Esophagus muscularis mucosa (tissue), 4 donors: ENCODE measurements at regions not wholly inside any gene's neighbourhood (a gene's known extent, or its start where the extent isn't known, plus 50 kb on each side); places are given as distances from the start of the nearest gene placed in this dataset.

Source experiments
- DNase-seq: peaks from one replicate; pipeline ENCODE4 v3.0.0-alpha.2; 2017; ENCODE audit errors: extremely low spot score
- H3K27ac ChIP-seq, 4 donors: fragments of 200-600 bp; sonication (generic); replicated peaks in 1 of 4; 1 replicate in 3 of 4; 2 replicates in 1 of 4; pipeline ENCODE4 v1.5.1; 2016 to 2019; ENCODE audit warnings: mild to moderate bottlenecking in 1 of 4
- H3K27me3 ChIP-seq, 4 donors: fragments of 200-600 bp; sonication (generic); one replicate each; pipeline versions ENCODE4 v1.5.1 to v1.6.0; 2016 to 2019
- H3K36me3 ChIP-seq, 4 donors: fragments of 200-600 bp; sonication (generic); one replicate each; pipeline ENCODE4 v1.5.1; 2016 to 2019
- H3K4me1 ChIP-seq, 4 donors: fragments of 200-600 bp; sonication (generic); one replicate each; pipeline ENCODE4 v1.5.1; 2016 to 2019
- H3K4me3 ChIP-seq, 4 donors: fragments of 200-600 bp; sonication (generic); 1 replicate in 2 of 4; 2 replicates in 2 of 4; pipeline ENCODE4 v1.5.1; 2016 to 2019; ENCODE audit warnings: mild to moderate bottlenecking in 4 of 4, moderate library complexity in 1 of 4
- H3K9me3 ChIP-seq, 4 donors: fragments of 200-600 bp; sonication (generic); 1 replicate in 3 of 4; 2 replicates in 1 of 4; pipeline ENCODE4 v1.5.1; 2016 to 2019
- EP300 ChIP-seq: sonication (generic); formaldehyde crosslinking; IDR thresholded peaks from one replicate; pipeline ENCODE4 v1.6.1; 2017; ENCODE audit warnings: antibody characterized with exemption
- POLR2A ChIP-seq: fragments of 450-650 bp; IDR thresholded peaks from one replicate; pipeline ENCODE4 v1.6.1; 2017; ENCODE audit warnings: antibody characterized with exemption, moderate library complexity, mild to moderate bottlenecking, low read depth
- POLR2AphosphoS5 ChIP-seq, 2 donors: sonication (generic); formaldehyde crosslinking; IDR thresholded peaks; one replicate each; pipeline ENCODE4 v1.6.1; 2017; ENCODE audit warnings: antibody characterized with exemption in 2 of 2
- WGBS: methylation state at CpG from one replicate; pipeline ENCODE4 v1.1.5; 2018; 5-methylcytosine and 5-hydroxymethylcytosine counted together
- intact Hi-C: fragments of 100-400 bp; cut with DNase I; formaldehyde crosslinking; loops from one replicate; pipeline ENCODE4 v1.15.1; 2023
- TF ChIP-seq, protein P1 (sequence below), 3 experiments: fragments of 200-600 bp in 2 of 3; fragments of 450-650 bp in 1 of 3; sonication (generic) in 2 of 3; IDR thresholded peaks; one replicate each; pipeline ENCODE4 v1.5.1; 2017 to 2019; ENCODE audit warnings: antibody characterized with exemption in 3 of 3, mild to moderate bottlenecking in 2 of 3, moderate library complexity in 1 of 3

DNA sequence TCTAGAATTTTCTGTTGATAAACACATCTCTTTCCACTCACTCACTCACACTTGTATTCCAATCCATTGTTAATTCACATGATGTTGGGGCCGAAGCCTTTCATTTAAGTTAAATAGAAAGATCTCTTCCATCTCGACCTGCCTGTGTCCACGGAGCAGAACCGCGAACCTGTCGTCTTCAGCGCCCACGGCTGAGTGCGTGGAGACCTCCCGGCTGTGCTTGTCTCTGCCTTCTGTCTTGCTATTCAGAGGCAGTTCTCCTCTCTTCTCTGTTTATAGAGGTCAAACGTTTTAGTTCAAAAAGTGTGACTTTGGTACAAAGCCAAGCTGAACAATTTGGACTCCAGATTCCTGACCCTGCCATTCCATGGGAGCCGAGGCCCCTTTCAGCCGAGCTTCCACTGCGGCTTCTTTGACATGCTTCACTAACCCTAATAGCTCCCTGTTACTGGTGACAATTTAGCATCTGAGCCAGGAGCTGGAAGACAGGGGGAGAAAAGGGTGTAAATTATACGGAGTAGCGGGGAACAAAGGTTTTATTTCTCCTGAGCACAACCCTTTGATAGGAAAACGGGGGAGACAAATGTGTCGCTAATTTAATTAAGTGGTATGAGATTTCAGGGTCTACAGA is 314.4 kb upstream of the IRX4 start:
- no peak for TF ChIP-seq EP300
- TF ChIP-seq POLR2A, result no peak
- TF ChIP-seq POLR2AphosphoS5 (IDR thresholded peaks at IDR 0.05), result no peak
- TF ChIP-seq, protein P1, sequence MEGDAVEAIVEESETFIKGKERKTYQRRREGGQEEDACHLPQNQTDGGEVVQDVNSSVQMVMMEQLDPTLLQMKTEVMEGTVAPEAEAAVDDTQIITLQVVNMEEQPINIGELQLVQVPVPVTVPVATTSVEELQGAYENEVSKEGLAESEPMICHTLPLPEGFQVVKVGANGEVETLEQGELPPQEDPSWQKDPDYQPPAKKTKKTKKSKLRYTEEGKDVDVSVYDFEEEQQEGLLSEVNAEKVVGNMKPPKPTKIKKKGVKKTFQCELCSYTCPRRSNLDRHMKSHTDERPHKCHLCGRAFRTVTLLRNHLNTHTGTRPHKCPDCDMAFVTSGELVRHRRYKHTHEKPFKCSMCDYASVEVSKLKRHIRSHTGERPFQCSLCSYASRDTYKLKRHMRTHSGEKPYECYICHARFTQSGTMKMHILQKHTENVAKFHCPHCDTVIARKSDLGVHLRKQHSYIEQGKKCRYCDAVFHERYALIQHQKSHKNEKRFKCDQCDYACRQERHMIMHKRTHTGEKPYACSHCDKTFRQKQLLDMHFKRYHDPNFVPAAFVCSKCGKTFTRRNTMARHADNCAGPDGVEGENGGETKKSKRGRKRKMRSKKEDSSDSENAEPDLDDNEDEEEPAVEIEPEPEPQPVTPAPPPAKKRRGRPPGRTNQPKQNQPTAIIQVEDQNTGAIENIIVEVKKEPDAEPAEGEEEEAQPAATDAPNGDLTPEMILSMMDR (IDR thresholded peaks at IDR 0.05), result no peak
- no peak overlapping the region for H3K27ac ChIP-seq
- DNase-seq, result no peak
- H3K4me1 ChIP-seq, result no peaks in the 10 kb centered on the region
- no peaks in the 10 kb centered on the region for H3K36me3 ChIP-seq
- H3K4me3 ChIP-seq, result no peak overlapping the region
- intact Hi-C loops, result no loop called here
- WGBS, result 42% methylated on average over 18 of the region's 18 CpGs
- H3K9me3 ChIP-seq, result peaks cover 0 to 20% (median 15%) of the 10 kb centered on the region in 4 donors
- peaks cover 0 to 50% (median 0%) of the 10 kb centered on the region in 4 donors for H3K27me3 ChIP-seq

GRCh38 chr5:2196416-2196815 is 313.7 kb upstream of the IRX4 start:
- no peaks in the 10 kb centered on the region for H3K36me3 ChIP-seq
- DNase-seq, result no peak
- no peak overlapping the region for H3K27ac ChIP-seq
- intact Hi-C loops, result no loop called here
- H3K27me3 ChIP-seq, result peaks cover 0 to 54% (median 0%) of the 10 kb centered on the region in 4 donors
- H3K4me1 ChIP-seq, result no peaks in the 10 kb centered on the region
- H3K9me3 ChIP-seq, result peaks cover 0 to 20% (median 15%) of the 10 kb centered on the region in 4 donors
- no peak overlapping the region for H3K4me3 ChIP-seq
- TF ChIP-seq POLR2AphosphoS5 (IDR thresholded peaks at IDR 0.05), result no peak
- 69% methylated on average over 9 of the region's 9 CpGs for WGBS

GRCh38 chr5:2194949-2195348 is 312.2 kb upstream of the IRX4 start:
- DNase-seq, result no peak
- no peaks in the 10 kb centered on the region for H3K36me3 ChIP-seq
- peaks cover 0 to 46% (median 0%) of the 10 kb centered on the region in 4 donors for H3K27me3 ChIP-seq
- no peak overlapping the region for H3K4me3 ChIP-seq
- intact Hi-C loops, result no loop called here
- no peak overlapping the region for H3K27ac ChIP-seq
- WGBS, result 96% methylated on average over 2 of the region's 2 CpGs
- TF ChIP-seq POLR2AphosphoS5 (IDR thresholded peaks at IDR 0.05) (no peak), EP300 (no peak), POLR2A (no peak)
- TF ChIP-seq, protein P1 (IDR thresholded peaks at IDR 0.05), result no peak
- H3K9me3 ChIP-seq, result peaks cover 0 to 20% (median 15%) of the 10 kb centered on the region in 4 donors
- no peaks in the 10 kb centered on the region for H3K4me1 ChIP-seq

GRCh38 chr5:2194236-2194555 is 311.5 kb upstream of the IRX4 start:
- H3K9me3 ChIP-seq, result peaks cover 0 to 20% (median 15%) of the 10 kb centered on the region in 4 donors
- TF ChIP-seq POLR2AphosphoS5 (IDR thresholded peaks at IDR 0.05) (no peak), EP300 (no peak), POLR2A (no peak)
- TF ChIP-seq, protein P1 (IDR thresholded peaks at IDR 0.05), result no peak
- intact Hi-C loops, result no loop called here
- 89% methylated on average over 6 of the region's 6 CpGs for WGBS
- H3K4me1 ChIP-seq, result no peaks in the 10 kb centered on the region
- H3K27ac ChIP-seq, result no peak overlapping the region
- no peaks in the 10 kb centered on the region for H3K36me3 ChIP-seq
- peaks cover 0 to 39% (median 0%) of the 10 kb centered on the region in 4 donors for H3K27me3 ChIP-seq
- no peak for DNase-seq
- H3K4me3 ChIP-seq, result no peak overlapping the region

DNA sequence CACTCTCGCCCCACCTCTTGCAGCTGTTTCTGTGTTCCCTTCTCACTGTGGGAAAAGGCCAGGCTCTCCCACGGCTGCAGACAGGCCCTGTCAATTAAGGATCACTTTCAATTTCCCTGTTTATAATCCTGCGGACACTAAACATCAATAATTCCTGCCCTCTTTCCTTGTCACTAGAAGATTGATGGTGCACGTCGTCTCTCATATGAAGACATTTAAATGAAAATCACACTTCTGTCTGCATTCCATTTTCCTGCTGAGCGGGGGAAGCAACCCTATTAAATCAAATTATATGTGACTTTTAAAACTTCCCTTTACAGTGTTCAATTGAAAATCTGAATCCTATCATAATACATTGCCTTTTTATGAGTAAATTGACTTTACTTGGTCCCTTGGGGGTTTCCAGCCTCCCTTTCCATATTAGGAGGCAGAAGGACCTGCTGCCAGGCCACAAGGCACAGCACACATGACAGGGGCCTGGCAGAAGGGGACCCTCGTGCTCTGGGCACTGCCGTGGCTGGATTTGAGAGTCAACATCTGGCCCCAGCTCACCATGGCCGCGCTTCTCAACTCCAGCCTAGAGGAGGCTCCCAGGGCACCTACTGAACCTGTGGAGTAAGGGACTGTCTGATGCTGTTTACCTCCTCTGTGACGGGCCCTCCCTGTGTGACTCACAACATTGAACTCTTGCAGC is 311.0 kb upstream of the IRX4 start:
- Histone ChIP-seq H3K36me3 (no peaks in the 10 kb centered on the region), H3K27me3 (peaks cover 0 to 39% (median 0%) of the 10 kb centered on the region in 4 donors), H3K4me3 (no peak overlapping the region), H3K27ac (no peak overlapping the region), H3K4me1 (no peaks in the 10 kb centered on the region), H3K9me3 (peaks cover 0 to 20% (median 15%) of the 10 kb centered on the region in 4 donors)
- no peak for DNase-seq
- WGBS, result 62% methylated on average over 11 of the region's 11 CpGs
- no peak for TF ChIP-seq POLR2AphosphoS5 (IDR thresholded peaks at IDR 0.05)
- TF ChIP-seq, protein P1 (IDR thresholded peaks at IDR 0.05), result no peak
- intact Hi-C loops, result no loop called here
